ENCODE measurements at regions not wholly inside any gene's neighbourhood (a gene's known extent, or its start where the extent isn't known, plus 50 kb on each side); places are given as distances from the start of the nearest gene placed in this dataset.

GRCh38 chr12:102344691-102345090 lies 135.7 kb downstream of the IGF1 start:
- H3K4me3 ChIP-seq (ENCODE audit: low read depth in 1 of 2, low read length in 2 of 2): no peak overlapping the region
- H3K27me3 ChIP-seq (ENCODE audit: insufficient read depth, low read length, poor library complexity): no peaks in the 10 kb centered on the region
- H3K4me2 ChIP-seq (ENCODE audit: insufficient read depth, low read length): no peak overlapping the region
- H4K20me1 ChIP-seq (ENCODE audit: insufficient read depth, low read length): no peaks in the 10 kb centered on the region
- H3K79me2 ChIP-seq (ENCODE audit: insufficient read depth, low read length): no peaks in the 10 kb centered on the region
- H3K9ac ChIP-seq (ENCODE audit: low read depth, low read length): no peak overlapping the region
- H2AFZ ChIP-seq (ENCODE audit: low read depth, low read length): no peak overlapping the region
- TF ChIP-seq EZH2 (IDR thresholded peaks at IDR 0.05; ENCODE audit: borderline replicate concordance, low read depth, low read length, severe bottlenecking): no peak
- TF ChIP-seq CTCF (IDR thresholded peaks at IDR 0.05; ENCODE audit: borderline replicate concordance, extremely low read depth, low read length, poor library complexity, severe bottlenecking): no peak
- H3K9me3 ChIP-seq (ENCODE audit: insufficient read depth, low read length, severe bottlenecking): no peaks in the 10 kb centered on the region
- ATAC-seq (ENCODE audit: insufficient read depth, low read depth) (no peak), DNase-seq (no peak)
- no peaks in the 10 kb centered on the region for H3K4me1 ChIP-seq (ENCODE audit: insufficient read depth, low read length)
- H3K36me3 ChIP-seq (ENCODE audit: insufficient read depth, low read length): no peaks in the 10 kb centered on the region
- no peak overlapping the region for H3K27ac ChIP-seq (ENCODE audit: low read length)

- DNase-seq: no peak
- Histone ChIP-seq H3K4me2 (ENCODE audit: insufficient read depth, low read length) (no peak overlapping the region), H4K20me1 (ENCODE audit: insufficient read depth, low read length) (no peaks in the 10 kb centered on the region), H3K4me3 (ENCODE audit: low read depth in 1 of 2, low read length in 2 of 2) (no peak overlapping the region), H3K9ac (ENCODE audit: low read depth, low read length) (no peak overlapping the region), H3K27me3 (ENCODE audit: insufficient read depth, low read length, poor library complexity) (no peaks in the 10 kb centered on the region), H3K9me3 (ENCODE audit: insufficient read depth, low read length, severe bottlenecking) (no peaks in the 10 kb centered on the region), H3K79me2 (ENCODE audit: insufficient read depth, low read length) (no peaks in the 10 kb centered on the region), H3K36me3 (ENCODE audit: insufficient read depth, low read length) (no peaks in the 10 kb centered on the region), H2AFZ (ENCODE audit: low read depth, low read length) (no peak overlapping the region), H3K4me1 (ENCODE audit: insufficient read depth, low read length) (no peaks in the 10 kb centered on the region), H3K27ac (ENCODE audit: low read length) (no peak overlapping the region)
- TF ChIP-seq EZH2 (IDR thresholded peaks at IDR 0.05; ENCODE audit: borderline replicate concordance, low read depth, low read length, severe bottlenecking): no peak
- TF ChIP-seq CTCF (IDR thresholded peaks at IDR 0.05; ENCODE audit: borderline replicate concordance, extremely low read depth, low read length, poor library complexity, severe bottlenecking): no peak
- ATAC-seq (ENCODE audit: insufficient read depth, low read depth): no peak
Measured at GRCh38 chr12:102343361-102344121, 136.8 kb downstream of the IGF1 start.

- Histone ChIP-seq H3K4me1 (ENCODE audit: insufficient read depth, low read length) (no peaks in the 10 kb centered on the region), H3K9me3 (ENCODE audit: insufficient read depth, low read length, severe bottlenecking) (no peaks in the 10 kb centered on the region), H3K9ac (ENCODE audit: low read depth, low read length) (no peak overlapping the region), H4K20me1 (ENCODE audit: insufficient read depth, low read length) (no peaks in the 10 kb centered on the region), H3K4me3 (ENCODE audit: low read depth in 1 of 2, low read length in 2 of 2) (no peak overlapping the region), H2AFZ (ENCODE audit: low read depth, low read length) (no peak overlapping the region), H3K27ac (ENCODE audit: low read length) (no peak overlapping the region), H3K27me3 (ENCODE audit: insufficient read depth, low read length, poor library complexity) (no peaks in the 10 kb centered on the region), H3K4me2 (ENCODE audit: insufficient read depth, low read length) (no peak overlapping the region), H3K36me3 (ENCODE audit: insufficient read depth, low read length) (no peaks in the 10 kb centered on the region), H3K79me2 (ENCODE audit: insufficient read depth, low read length) (no peaks in the 10 kb centered on the region)
- no peak for DNase-seq
- no peak for ATAC-seq (ENCODE audit: insufficient read depth, low read depth)
- TF ChIP-seq EZH2 (IDR thresholded peaks at IDR 0.05; ENCODE audit: borderline replicate concordance, low read depth, low read length, severe bottlenecking) (no peak), CTCF (IDR thresholded peaks at IDR 0.05; ENCODE audit: borderline replicate concordance, extremely low read depth, low read length, poor library complexity, severe bottlenecking) (no peak)
Measured at GRCh38 chr12:102342281-102343006, 137.9 kb downstream of the IGF1 start.

Measured in DND-41 (cell line).